Transverse colon (tissue), 3 donors: ENCODE measurements at regions not wholly inside any gene's neighbourhood (a gene's known extent, or its start where the extent isn't known, plus 50 kb on each side); places are given as distances from the start of the nearest gene placed in this dataset.

Source experiments
- EP300 ChIP-seq: sonication (generic); formaldehyde crosslinking; IDR thresholded peaks from one replicate; pipeline ENCODE4 v1.6.1; 2017; ENCODE audit warnings: antibody characterized with exemption, low read depth
- POLR2A ChIP-seq: fragments of 450-650 bp; IDR thresholded peaks from one replicate; pipeline ENCODE4 v1.6.1; 2016; ENCODE audit warnings: antibody characterized with exemption, mild to moderate bottlenecking, moderate library complexity
- TF ChIP-seq, protein P1 (sequence below), 5 experiments: fragments of 200-600 bp in 3 of 5; fragments of 450-650 bp in 2 of 5; sonication (generic) in 3 of 5; IDR thresholded peaks; 1 replicate in 2 of 5; 2 replicates in 3 of 5; pipeline ENCODE4 v1.5.1; 2016 to 2017; ENCODE audit warnings: antibody characterized with exemption in 5 of 5, inconsistent platforms in 3 of 5, mild to moderate bottlenecking in 2 of 5, moderate library complexity in 1 of 5

DNA sequence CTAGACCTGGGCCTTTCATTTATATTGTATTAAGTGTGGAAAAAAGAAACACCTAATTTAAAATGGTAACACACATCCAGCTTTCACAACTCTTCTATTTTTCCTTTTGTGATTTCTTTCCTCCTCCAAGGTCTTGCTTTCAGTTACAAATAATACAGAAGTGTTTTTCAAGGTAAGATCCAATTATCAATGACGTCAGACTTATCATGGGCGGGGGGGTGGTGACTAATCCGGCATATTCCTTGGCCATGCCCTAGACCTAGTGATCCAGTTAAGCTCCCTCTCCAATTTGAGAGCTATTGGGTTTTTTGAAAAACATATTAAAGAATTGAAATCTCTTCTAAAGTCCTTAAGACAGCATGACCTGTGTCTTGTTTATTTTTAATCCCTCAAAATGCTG lies 669.9 kb upstream of the NR5A2 start:
- TF ChIP-seq, protein P1, sequence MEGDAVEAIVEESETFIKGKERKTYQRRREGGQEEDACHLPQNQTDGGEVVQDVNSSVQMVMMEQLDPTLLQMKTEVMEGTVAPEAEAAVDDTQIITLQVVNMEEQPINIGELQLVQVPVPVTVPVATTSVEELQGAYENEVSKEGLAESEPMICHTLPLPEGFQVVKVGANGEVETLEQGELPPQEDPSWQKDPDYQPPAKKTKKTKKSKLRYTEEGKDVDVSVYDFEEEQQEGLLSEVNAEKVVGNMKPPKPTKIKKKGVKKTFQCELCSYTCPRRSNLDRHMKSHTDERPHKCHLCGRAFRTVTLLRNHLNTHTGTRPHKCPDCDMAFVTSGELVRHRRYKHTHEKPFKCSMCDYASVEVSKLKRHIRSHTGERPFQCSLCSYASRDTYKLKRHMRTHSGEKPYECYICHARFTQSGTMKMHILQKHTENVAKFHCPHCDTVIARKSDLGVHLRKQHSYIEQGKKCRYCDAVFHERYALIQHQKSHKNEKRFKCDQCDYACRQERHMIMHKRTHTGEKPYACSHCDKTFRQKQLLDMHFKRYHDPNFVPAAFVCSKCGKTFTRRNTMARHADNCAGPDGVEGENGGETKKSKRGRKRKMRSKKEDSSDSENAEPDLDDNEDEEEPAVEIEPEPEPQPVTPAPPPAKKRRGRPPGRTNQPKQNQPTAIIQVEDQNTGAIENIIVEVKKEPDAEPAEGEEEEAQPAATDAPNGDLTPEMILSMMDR (IDR thresholded peaks at IDR 0.05): no peak
- no peak for TF ChIP-seq POLR2A
- no peak for TF ChIP-seq EP300
